IMR-90 (cell line): ENCODE measurements at regions not wholly inside any gene's neighbourhood (a gene's known extent, or its start where the extent isn't known, plus 50 kb on each side); places are given as distances from the start of the nearest gene placed in this dataset.

Experiments
- ATAC-seq: fragments of 200-7000 bp; cut with Tn5 transposase; 2 replicates; pipeline ENCODE4 v1.9.1; 2020; ENCODE audit warnings: low read depth, mild to moderate bottlenecking, moderate library complexity
- BruUV-seq: library from RNA; stranded (reverse); fragments of 400-500 nt; replicated peaks from 2 replicates; lab custom pipeline; 2021; lab: Mats Ljungman, UMichigan
- CTCF ChIA-PET: fragments of 300-600 bp; formaldehyde crosslinking; extraction: SDS; loops from one replicate; lab custom pipeline; 2021; ENCODE audit warnings: antibody characterized with exemption; lab: Yijun Ruan, JAX
- POLR2A ChIA-PET: fragments of 300-600 bp; sonication (Branson Sonifier 250); formaldehyde crosslinking; loops from one replicate; lab custom pipeline; 2022; ENCODE audit warnings: antibody characterized with exemption; ENCODE audit not compliant: unreplicated experiment; lab: Charles Lee
- DNase-seq: peaks from one replicate; pipeline ENCODE4 v3.0.0; 2013
- H2AFZ ChIP-seq: replicated peaks from 2 replicates; pipeline ENCODE3; 2013; ENCODE audit warnings: low read length, mild to moderate bottlenecking; ENCODE audit not compliant: poor library complexity
- H2AK5ac ChIP-seq: 2 replicates; pipeline ENCODE4 v1.6.1; 2013; ENCODE audit warnings: low read depth, low read length, inconsistent platforms
- H2AK9ac ChIP-seq: replicated peaks from 2 replicates; pipeline ENCODE3; 2013; ENCODE audit warnings: mild to moderate bottlenecking, low read depth, low read length, moderate library complexity; ENCODE audit not compliant: poor library complexity
- H2BK120ac ChIP-seq: 2 replicates; pipeline ENCODE4 v1.6.1; 2013; ENCODE audit warnings: low read depth, low read length, inconsistent platforms
- H2BK15ac ChIP-seq: 3 replicates; pipeline ENCODE4 v1.6.1; 2013; ENCODE audit warnings: low read depth, low read length, inconsistent platforms
- H2BK20ac ChIP-seq: 2 replicates; pipeline ENCODE4 v1.6.1; 2013; ENCODE audit warnings: low read depth, mild to moderate bottlenecking, inconsistent platforms, low read length, moderate library complexity
- H2BK5ac ChIP-seq: 2 replicates; pipeline ENCODE4 v1.6.1; 2013; ENCODE audit warnings: mild to moderate bottlenecking, low read depth, low read length, inconsistent platforms; ENCODE audit not compliant: poor library complexity, severe bottlenecking
- H3K14ac ChIP-seq: replicated peaks from 2 replicates; pipeline ENCODE4 v1.6.1; 2013; ENCODE audit warnings: low read depth, low read length, inconsistent platforms
- H3K18ac ChIP-seq: 2 replicates; pipeline ENCODE4 v1.6.1; 2013; ENCODE audit warnings: low read depth, low read length, control low read depth
- H3K23ac ChIP-seq: 2 replicates; pipeline ENCODE4 v1.6.1; 2013; ENCODE audit warnings: low read depth, low read length, inconsistent platforms
- H3K27ac ChIP-seq: 2 replicates; pipeline ENCODE4 v1.5.1; 2013; ENCODE audit warnings: mild to moderate bottlenecking, control low read depth, low read length; ENCODE audit not compliant: insufficient read depth
- H3K27me3 ChIP-seq: 2 replicates; pipeline ENCODE4 v1.6.1; 2013; ENCODE audit warnings: low read length; ENCODE audit not compliant: control insufficient read depth, insufficient read depth
- H3K36me3 ChIP-seq: 2 replicates; pipeline ENCODE4 v1.6.1; 2013; ENCODE audit warnings: low read length, mixed read lengths; ENCODE audit not compliant: control insufficient read depth, insufficient read depth
- H3K4ac ChIP-seq: 2 replicates; pipeline ENCODE4 v1.6.1; 2013; ENCODE audit warnings: low read depth, low read length, inconsistent platforms
- H3K4me1 ChIP-seq: 2 replicates; pipeline ENCODE4 v1.6.1; 2013; ENCODE audit warnings: low read length, mixed read lengths; ENCODE audit not compliant: control insufficient read depth, insufficient read depth
- H3K4me2 ChIP-seq: 2 replicates; pipeline ENCODE4 v1.6.1; 2013; ENCODE audit warnings: low read depth, mild to moderate bottlenecking, control low read depth, low read length, moderate library complexity
- H3K4me3 ChIP-seq: 2 replicates; pipeline ENCODE4 v1.5.1; 2013; ENCODE audit warnings: low read depth, mild to moderate bottlenecking, control low read depth, low read length, moderate library complexity; ENCODE audit not compliant: insufficient read depth
- H3K56ac ChIP-seq: 2 replicates; pipeline ENCODE4 v1.6.1; 2013; ENCODE audit warnings: low read length, inconsistent platforms; ENCODE audit not compliant: insufficient read depth; ENCODE audit errors: extremely low read depth
- H3K79me1 ChIP-seq, 2 experiments: 2 replicates each; pipeline ENCODE4 v1.6.1; 2013; ENCODE audit warnings: low read length in 2 of 2, inconsistent platforms in 1 of 2, low read depth in 1 of 2
- H3K9ac ChIP-seq: 2 replicates; pipeline ENCODE4 v1.6.1; 2013; ENCODE audit warnings: low read depth, low read length, control low read depth
- H3K9me1 ChIP-seq: 2 replicates; pipeline ENCODE4 v1.6.1; 2013; ENCODE audit warnings: low read length, inconsistent platforms; ENCODE audit not compliant: insufficient read depth
- H3K9me3 ChIP-seq: 2 replicates; pipeline ENCODE4 v1.6.1; 2013; ENCODE audit warnings: low read length; ENCODE audit not compliant: control insufficient read depth, insufficient read depth
- H4K20me1 ChIP-seq: 2 replicates; pipeline ENCODE4 v1.6.1; 2013; ENCODE audit warnings: low read length, inconsistent platforms; ENCODE audit not compliant: insufficient read depth
- H4K5ac ChIP-seq: 2 replicates; pipeline ENCODE4 v1.6.1; 2013; ENCODE audit warnings: mild to moderate bottlenecking, low read depth, low read length, control low read depth
- H4K8ac ChIP-seq, 2 experiments: 2 replicates each; pipeline ENCODE4 v1.6.1; 2013; ENCODE audit warnings: low read depth in 2 of 2, low read length in 2 of 2, control low read depth in 1 of 2, inconsistent platforms in 1 of 2
- H4K91ac ChIP-seq: 2 replicates; pipeline ENCODE4 v1.6.1; 2013; ENCODE audit warnings: low read depth, low read length, inconsistent platforms; ENCODE audit not compliant: insufficient read depth
- CHD1 ChIP-seq: IDR thresholded peaks from 2 replicates; pipeline ENCODE4 v1.6.1; 2012; ENCODE audit warnings: low read depth, low read length, improper control_type of control experiment
- MAFK ChIP-seq: IDR thresholded peaks from 2 replicates; pipeline ENCODE4 v1.6.1; 2012; ENCODE audit warnings: low read depth, low read length, improper control_type of control experiment
- WGBS, 2 experiments: methylation state at CpG; one replicate each; pipeline versions ENCODE4 v1.1.5 to v1.1.7; 2013; ENCODE audit warnings: missing lambda C conversion rate in 2 of 2; ENCODE audit not compliant: insufficient read length in 1 of 2; ENCODE audit errors: extremely low coverage in 2 of 2; 5-methylcytosine and 5-hydroxymethylcytosine counted together
- dilution Hi-C: fragments of 300-500 bp; cut with HindIII; formaldehyde crosslinking; loops from one replicate; pipeline ENCODE4 v1.14.3; 2018; ENCODE audit warnings: low sequenced_read_pairs; ENCODE audit not compliant: unreplicated experiment
- in situ Hi-C: fragments of 300-500 bp; cut with MboI; formaldehyde crosslinking; loops from 3 replicates; pipeline ENCODE4 v1.14.3; 2019; ENCODE audit warnings: low sequenced_read_pairs, inconsistent platforms, mixed read lengths
- intact Hi-C: fragments of 100-400 bp; cut with micrococcal nuclease; formaldehyde crosslinking; loops from 2 replicates; pipeline ENCODE4 v1.10.0; 2022

DNA sequence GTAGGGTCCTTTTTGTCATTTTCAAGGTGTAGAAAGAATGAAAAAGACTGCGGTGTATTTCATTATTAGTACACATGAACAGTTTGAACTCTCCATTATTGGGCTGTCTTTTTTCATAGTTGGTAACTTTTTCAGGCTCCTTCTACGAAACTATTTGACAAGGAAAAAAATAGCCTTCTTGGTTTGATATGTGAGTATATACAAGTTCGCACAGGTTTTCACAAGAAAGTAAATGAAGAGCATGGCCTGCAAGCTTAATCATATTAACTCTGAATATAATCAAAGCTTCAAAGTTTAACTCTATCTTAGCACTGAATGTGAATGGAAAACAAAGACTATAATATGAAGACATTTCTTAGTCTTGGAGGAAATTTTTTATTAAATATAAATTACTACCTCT is 290.0 kb upstream of the ADGRL2 start:
- H3K4me3 ChIP-seq = no peak overlapping the region
- H2AK9ac ChIP-seq = no peak overlapping the region
- in situ Hi-C loops (no loop called here), intact Hi-C loops (no loop called here), dilution Hi-C loops (no loop called here)
- H3K27me3 ChIP-seq = no peaks in the 10 kb centered on the region
- POLR2A ChIA-PET = no interaction called here
- no peaks in the 10 kb centered on the region for H4K20me1 ChIP-seq
- H3K27ac ChIP-seq = no peak overlapping the region
- no peak overlapping the region for H2BK15ac ChIP-seq
- H3K9me1 ChIP-seq = no peaks in the 10 kb centered on the region
- H2AK5ac ChIP-seq = no peak overlapping the region
- H4K8ac ChIP-seq = no peak overlapping the region
- no peak overlapping the region for H2BK120ac ChIP-seq
- no peaks in the 10 kb centered on the region for H3K4me1 ChIP-seq
- H2AFZ ChIP-seq = no peak overlapping the region
- H3K14ac ChIP-seq = no peak overlapping the region
- H3K4ac ChIP-seq = no peak overlapping the region
- WGBS, 2 experiments = no CpG with 5 or more reads among the region's 3 CpGs
- H3K9me3 ChIP-seq = no peaks in the 10 kb centered on the region
- H3K23ac ChIP-seq = no peak overlapping the region
- no peaks in the 10 kb centered on the region for H3K36me3 ChIP-seq
- BruUV-seq = no TSS peak
- no peaks in the 10 kb centered on the region for H3K79me1 ChIP-seq
- no peak overlapping the region for H3K4me2 ChIP-seq
- CTCF ChIA-PET = no interaction called here
- no peak for ATAC-seq
- no peak overlapping the region for H3K9ac ChIP-seq
- no peak overlapping the region for H4K91ac ChIP-seq
- no peak for TF ChIP-seq MAFK
- TF ChIP-seq CHD1 = no peak
- DNase-seq = no peak
- no peak overlapping the region for H3K18ac ChIP-seq
- no peak overlapping the region for H3K56ac ChIP-seq
- H4K5ac ChIP-seq = no peak overlapping the region
- no peak overlapping the region for H2BK20ac ChIP-seq
- H2BK5ac ChIP-seq = no peak overlapping the region
